H54 (cell line): ENCODE measurements at regions not wholly inside any gene's neighbourhood (a gene's known extent, or its start where the extent isn't known, plus 50 kb on each side); places are given as distances from the start of the nearest gene placed in this dataset.
"Not testable (repeated sequence)": the region's sequence is repeated elsewhere in the genome, so short reads cannot be mapped to it uniquely, and the experiment has no call there.

ENCODE experiments used
- DNase-seq: peaks from one replicate; pipeline ENCODE4 v3.0.0; 2011; ENCODE audit warnings: low spot score, mixed read lengths; ENCODE audit not compliant: insufficient read length
- FAIRE-seq: peaks from 3 replicates; lab custom pipeline; 2011; peaks lifted over from hg19 to GRCh38; lab: Jason Lieb, UNC

GRCh38 chr7:150089139-150089538 is 215.4 kb downstream of the ATP6V0E2 start:
- DNase-seq, FAIRE-seq: not testable (repeated sequence)

GRCh38 chr7:150090776-150091175 is 217.0 kb downstream of the ATP6V0E2 start:
- FAIRE-seq, DNase-seq: not testable (repeated sequence)

GRCh38 chr7:150093897-150094296 is 220.1 kb downstream of the ATP6V0E2 start:
- not testable (repeated sequence) for DNase-seq, FAIRE-seq

- FAIRE-seq, DNase-seq: not testable (repeated sequence)
These were observed 222.6 kb downstream of the ATP6V0E2 start for GRCh38 chr7:150096213-150096994.

- FAIRE-seq, DNase-seq: not testable (repeated sequence)
These were observed 224.6 kb upstream of the LRRC61 start for GRCh38 chr7:150098592-150098991.

- not testable (repeated sequence) for DNase-seq, FAIRE-seq
These were observed 221.9 kb upstream of the LRRC61 start for GRCh38 chr7:150101282-150101681.

- FAIRE-seq, DNase-seq: not testable (repeated sequence)
These were observed 215.9 kb upstream of the LRRC61 start for GRCh38 chr7:150107283-150107682.

GRCh38 chr7:150110375-150110820 is 212.8 kb upstream of the LRRC61 start:
- FAIRE-seq, DNase-seq: not testable (repeated sequence)

GRCh38 chr7:150110882-150111281 is 212.3 kb upstream of the LRRC61 start:
- not testable (repeated sequence) for FAIRE-seq

GRCh38 chr7:150111373-150112139 is 211.6 kb upstream of the LRRC61 start:
- FAIRE-seq, DNase-seq: not testable (repeated sequence)

More at GRCh38 chr7:150110882-150111281, 212.3 kb upstream of the LRRC61 start:
- DNase-seq, result not testable (repeated sequence)

- not testable (repeated sequence) for FAIRE-seq
These were observed 209.9 kb upstream of the LRRC61 start for GRCh38 chr7:150113301-150113700.

GRCh38 chr7:150114591-150114990 is 208.6 kb upstream of the LRRC61 start:
- FAIRE-seq, DNase-seq: not testable (repeated sequence)

More at GRCh38 chr7:150113301-150113700, 209.9 kb upstream of the LRRC61 start:
- not testable (repeated sequence) for DNase-seq

GRCh38 chr7:150119966-150120365 is 203.2 kb upstream of the LRRC61 start:
- FAIRE-seq, DNase-seq: not testable (repeated sequence)

- FAIRE-seq, DNase-seq: not testable (repeated sequence)
These were observed 197.3 kb upstream of the LRRC61 start for GRCh38 chr7:150125831-150126230.

GRCh38 chr7:150134451-150134850 is 188.7 kb upstream of the LRRC61 start:
- not testable (repeated sequence) for DNase-seq, FAIRE-seq

GRCh38 chr7:150135620-150136190 is 187.4 kb upstream of the LRRC61 start:
- not testable (repeated sequence) for DNase-seq, FAIRE-seq

GRCh38 chr7:150139840-150140239 is 183.3 kb upstream of the LRRC61 start:
- DNase-seq, FAIRE-seq: not testable (repeated sequence)

GRCh38 chr7:150141525-150142345 is 181.4 kb upstream of the LRRC61 start:
- FAIRE-seq, DNase-seq: not testable (repeated sequence)

GRCh38 chr7:150146124-150146523 is 177.0 kb upstream of the LRRC61 start:
- not testable (repeated sequence) for FAIRE-seq, DNase-seq
